ENCODE measurements at regions not wholly inside any gene's neighbourhood (a gene's known extent, or its start where the extent isn't known, plus 50 kb on each side); places are given as distances from the start of the nearest gene placed in this dataset.

- H3K27me3 ChIP-seq (replicated peaks; ENCODE audit: insufficient read depth, low read depth, low read length, poor library complexity), result no peaks in the 10 kb centered on the region
- H3K4me1 ChIP-seq (ENCODE audit: insufficient read depth, low read length, poor library complexity, severe bottlenecking), result no peaks in the 10 kb centered on the region
- no peak for DNase-seq (ENCODE audit: low spot score)
- H3K27ac ChIP-seq (ENCODE audit: low read depth, low read length, poor library complexity, severe bottlenecking), result no peak overlapping the region
- POLR2A ChIA-PET (ENCODE audit: low non-redundant PET), result interaction anchor here (0.6 kb wide), 1 partner anchor 14 kb away, joined by 3 read pairs; no protein-coding TSS in a partner anchor
- TF ChIP-seq EZH2 (IDR thresholded peaks at IDR 0.05; ENCODE audit: borderline replicate concordance, low read depth, low read length, poor library complexity, severe bottlenecking), result no peak
- TF ChIP-seq, protein P1, sequence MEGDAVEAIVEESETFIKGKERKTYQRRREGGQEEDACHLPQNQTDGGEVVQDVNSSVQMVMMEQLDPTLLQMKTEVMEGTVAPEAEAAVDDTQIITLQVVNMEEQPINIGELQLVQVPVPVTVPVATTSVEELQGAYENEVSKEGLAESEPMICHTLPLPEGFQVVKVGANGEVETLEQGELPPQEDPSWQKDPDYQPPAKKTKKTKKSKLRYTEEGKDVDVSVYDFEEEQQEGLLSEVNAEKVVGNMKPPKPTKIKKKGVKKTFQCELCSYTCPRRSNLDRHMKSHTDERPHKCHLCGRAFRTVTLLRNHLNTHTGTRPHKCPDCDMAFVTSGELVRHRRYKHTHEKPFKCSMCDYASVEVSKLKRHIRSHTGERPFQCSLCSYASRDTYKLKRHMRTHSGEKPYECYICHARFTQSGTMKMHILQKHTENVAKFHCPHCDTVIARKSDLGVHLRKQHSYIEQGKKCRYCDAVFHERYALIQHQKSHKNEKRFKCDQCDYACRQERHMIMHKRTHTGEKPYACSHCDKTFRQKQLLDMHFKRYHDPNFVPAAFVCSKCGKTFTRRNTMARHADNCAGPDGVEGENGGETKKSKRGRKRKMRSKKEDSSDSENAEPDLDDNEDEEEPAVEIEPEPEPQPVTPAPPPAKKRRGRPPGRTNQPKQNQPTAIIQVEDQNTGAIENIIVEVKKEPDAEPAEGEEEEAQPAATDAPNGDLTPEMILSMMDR (conservative IDR thresholded peaks at IDR 0.05; ENCODE audit: low read depth, low read length), result no peak
- CTCF ChIA-PET, result no interaction called here
- no peak overlapping the region for H3K4me3 ChIP-seq (ENCODE audit: low read depth, low read length, poor library complexity, severe bottlenecking)
- no TSS peak for BruUV-seq (replicated peaks)
- intact Hi-C loops (cut with micrococcal nuclease; ENCODE audit: unreplicated experiment), result no loop called here
- no peaks in the 10 kb centered on the region for H3K36me3 ChIP-seq (ENCODE audit: insufficient read depth, low read length, poor library complexity, severe bottlenecking)
- no peaks in the 10 kb centered on the region for H3K9me3 ChIP-seq (ENCODE audit: low read depth, low read length, poor library complexity, severe bottlenecking)
These were observed 1002.3 kb downstream of the FLRT2 start for GRCh38 chr14:86532219-86532618.

GRCh38 chr14:86530457-86530856 lies 1000.5 kb downstream of the FLRT2 start:
- no peaks in the 10 kb centered on the region for H3K4me1 ChIP-seq (ENCODE audit: insufficient read depth, low read length, poor library complexity, severe bottlenecking)
- no peaks in the 10 kb centered on the region for H3K27me3 ChIP-seq (replicated peaks; ENCODE audit: insufficient read depth, low read depth, low read length, poor library complexity)
- no peaks in the 10 kb centered on the region for H3K9me3 ChIP-seq (ENCODE audit: low read depth, low read length, poor library complexity, severe bottlenecking)
- H3K4me3 ChIP-seq (ENCODE audit: low read depth, low read length, poor library complexity, severe bottlenecking), result no peak overlapping the region
- ChIA-PET POLR2A (ENCODE audit: low non-redundant PET) (no interaction called here), CTCF (no interaction called here)
- DNase-seq (ENCODE audit: low spot score), result no peak
- no peaks in the 10 kb centered on the region for H3K36me3 ChIP-seq (ENCODE audit: insufficient read depth, low read length, poor library complexity, severe bottlenecking)
- TF ChIP-seq EZH2 (IDR thresholded peaks at IDR 0.05; ENCODE audit: borderline replicate concordance, low read depth, low read length, poor library complexity, severe bottlenecking), result no peak
- TF ChIP-seq, protein P1 (conservative IDR thresholded peaks at IDR 0.05; ENCODE audit: low read depth, low read length), result no peak
- no TSS peak for BruUV-seq (replicated peaks)
- no peak overlapping the region for H3K27ac ChIP-seq (ENCODE audit: low read depth, low read length, poor library complexity, severe bottlenecking)
- intact Hi-C loops (cut with micrococcal nuclease; ENCODE audit: unreplicated experiment), result no loop called here

- ChIA-PET POLR2A (ENCODE audit: low non-redundant PET) (no interaction called here), CTCF (no interaction called here)
These were observed 997.4 kb downstream of the FLRT2 start for GRCh38 chr14:86527312-86527711.

More at GRCh38 chr14:86527312-86527711, 997.4 kb downstream of the FLRT2 start:
- Histone ChIP-seq H3K27me3 (replicated peaks; ENCODE audit: insufficient read depth, low read depth, low read length, poor library complexity) (no peaks in the 10 kb centered on the region), H3K9me3 (ENCODE audit: low read depth, low read length, poor library complexity, severe bottlenecking) (no peaks in the 10 kb centered on the region), H3K4me3 (ENCODE audit: low read depth, low read length, poor library complexity, severe bottlenecking) (no peak overlapping the region), H3K36me3 (ENCODE audit: insufficient read depth, low read length, poor library complexity, severe bottlenecking) (no peaks in the 10 kb centered on the region), H3K4me1 (ENCODE audit: insufficient read depth, low read length, poor library complexity, severe bottlenecking) (no peaks in the 10 kb centered on the region), H3K27ac (ENCODE audit: low read depth, low read length, poor library complexity, severe bottlenecking) (no peak overlapping the region)
- BruUV-seq (replicated peaks), result no TSS peak
- intact Hi-C loops (cut with micrococcal nuclease; ENCODE audit: unreplicated experiment), result no loop called here
- TF ChIP-seq, protein P1 (conservative IDR thresholded peaks at IDR 0.05; ENCODE audit: low read depth, low read length), result no peak
- TF ChIP-seq EZH2 (IDR thresholded peaks at IDR 0.05; ENCODE audit: borderline replicate concordance, low read depth, low read length, poor library complexity, severe bottlenecking), result no peak
- no peak for DNase-seq (ENCODE audit: low spot score)
